ENCODE measurements at regions not wholly inside any gene's neighbourhood (a gene's known extent, or its start where the extent isn't known, plus 50 kb on each side); places are given as distances from the start of the nearest gene placed in this dataset.

DNA sequence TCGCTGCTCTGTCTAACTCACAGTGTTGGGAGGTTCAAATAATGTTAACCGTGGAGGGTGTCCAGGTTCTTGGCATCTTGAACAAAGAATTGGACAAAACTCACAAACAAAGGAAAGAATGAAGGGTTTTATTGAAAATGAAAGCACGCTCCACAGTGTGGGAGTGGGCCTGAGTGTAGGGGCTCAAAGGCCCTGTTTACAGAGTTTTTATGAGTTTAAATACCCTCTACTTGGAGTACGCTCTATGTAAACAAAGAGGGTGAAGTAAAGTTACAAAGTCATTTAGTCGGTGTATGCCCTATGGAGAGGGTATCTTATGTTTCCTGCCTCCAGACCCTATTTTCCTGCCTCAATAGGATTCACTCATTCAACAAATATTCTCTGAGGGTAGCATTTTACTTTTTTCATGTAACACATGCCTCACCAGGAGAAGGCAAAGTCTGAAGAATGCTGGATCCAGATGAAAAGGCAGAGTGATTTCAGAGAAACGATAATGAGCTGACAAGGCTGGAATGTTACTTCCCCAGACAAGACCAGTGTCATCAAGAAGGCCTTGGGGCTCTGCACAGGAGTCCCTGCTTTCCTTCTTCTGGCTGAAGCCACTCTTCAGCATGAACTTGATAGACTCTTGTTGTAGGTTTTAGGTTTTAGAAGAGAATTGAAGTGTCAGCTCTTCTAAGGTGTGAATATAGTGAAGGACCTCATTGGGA lies 163.6 kb downstream of the FAM43A start:
- DNase-seq (ENCODE audit: insufficient read length, low spot score) = no peak
- TF ChIP-seq POLR2A (IDR thresholded peaks at IDR 0.05; ENCODE audit: low read depth, low read length) = no peak
- FAIRE-seq = no peak

DNA sequence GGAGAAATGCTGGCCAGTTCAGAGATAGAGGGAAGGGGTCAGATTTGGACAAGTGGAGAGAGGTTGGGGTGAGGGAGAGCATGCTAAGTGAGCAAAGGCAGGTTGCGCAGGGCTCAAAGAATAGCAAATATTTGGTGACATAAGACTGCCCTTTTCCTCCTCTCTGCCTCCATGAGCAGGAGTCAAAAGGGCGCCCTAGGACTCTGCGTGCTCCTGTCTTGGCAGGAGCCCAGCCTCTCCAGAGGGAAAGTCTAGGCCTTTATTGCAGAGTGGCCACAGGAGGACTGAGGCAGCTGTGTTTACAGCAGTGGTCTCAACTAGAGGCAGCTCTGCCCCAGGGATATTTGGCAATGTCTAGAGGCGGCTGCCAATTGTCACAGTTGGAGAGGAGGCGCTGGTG lies 165.6 kb downstream of the FAM43A start:
- no peak for TF ChIP-seq POLR2A (IDR thresholded peaks at IDR 0.05; ENCODE audit: low read depth, low read length)
- DNase-seq (ENCODE audit: insufficient read length, low spot score) = no peak

DNA sequence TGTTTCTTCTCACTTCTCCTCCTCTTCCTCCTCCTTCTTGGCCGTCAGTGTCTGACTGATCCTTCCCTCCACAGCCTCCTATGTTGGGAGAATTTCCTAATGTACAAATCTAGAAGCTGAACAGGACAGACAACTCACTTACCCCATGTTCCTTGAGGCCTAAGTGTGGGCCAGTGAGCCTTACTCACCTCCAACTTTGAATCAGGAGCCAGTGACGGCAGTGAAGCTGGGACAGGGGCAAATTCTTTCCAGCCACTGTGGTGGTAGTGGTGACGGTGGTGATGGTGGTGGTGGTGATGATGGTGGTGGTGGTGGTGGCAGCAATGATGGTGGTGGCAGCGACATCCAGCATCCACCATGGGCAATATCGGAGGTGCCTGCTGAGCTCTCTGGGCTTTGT lies 166.3 kb downstream of the FAM43A start:
- DNase-seq (ENCODE audit: insufficient read length, low spot score) = no peak
- TF ChIP-seq POLR2A (IDR thresholded peaks at IDR 0.05; ENCODE audit: low read depth, low read length) = no peak
- no peak for FAIRE-seq

More for the DNA sequence above, 165.6 kb downstream of the FAM43A start:
- FAIRE-seq = no peak

DNA sequence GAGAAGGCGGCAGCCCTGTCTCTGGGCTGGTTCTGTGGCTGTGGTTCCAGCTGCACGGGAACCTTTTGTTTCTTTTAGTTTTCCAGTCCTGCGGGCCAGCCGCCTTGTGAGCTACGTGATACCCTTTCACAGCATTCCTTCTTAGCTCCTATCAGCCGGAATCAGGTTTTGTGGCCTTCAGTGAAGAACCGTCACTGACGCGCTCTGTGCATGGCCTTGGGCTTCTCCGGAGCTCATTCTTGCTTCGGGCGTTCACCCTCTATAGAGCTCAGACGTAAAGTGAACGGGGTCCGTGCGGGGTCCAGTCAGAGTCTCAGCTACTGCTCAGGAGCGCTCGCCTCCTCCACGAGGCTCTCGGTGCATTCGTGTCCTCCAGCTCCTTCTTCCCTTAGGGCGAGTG lies 166.7 kb downstream of the FAM43A start:
- DNase-seq (ENCODE audit: insufficient read length, low spot score) (no peak), FAIRE-seq (no peak)
- no peak for TF ChIP-seq POLR2A (IDR thresholded peaks at IDR 0.05; ENCODE audit: low read depth, low read length)

DNA sequence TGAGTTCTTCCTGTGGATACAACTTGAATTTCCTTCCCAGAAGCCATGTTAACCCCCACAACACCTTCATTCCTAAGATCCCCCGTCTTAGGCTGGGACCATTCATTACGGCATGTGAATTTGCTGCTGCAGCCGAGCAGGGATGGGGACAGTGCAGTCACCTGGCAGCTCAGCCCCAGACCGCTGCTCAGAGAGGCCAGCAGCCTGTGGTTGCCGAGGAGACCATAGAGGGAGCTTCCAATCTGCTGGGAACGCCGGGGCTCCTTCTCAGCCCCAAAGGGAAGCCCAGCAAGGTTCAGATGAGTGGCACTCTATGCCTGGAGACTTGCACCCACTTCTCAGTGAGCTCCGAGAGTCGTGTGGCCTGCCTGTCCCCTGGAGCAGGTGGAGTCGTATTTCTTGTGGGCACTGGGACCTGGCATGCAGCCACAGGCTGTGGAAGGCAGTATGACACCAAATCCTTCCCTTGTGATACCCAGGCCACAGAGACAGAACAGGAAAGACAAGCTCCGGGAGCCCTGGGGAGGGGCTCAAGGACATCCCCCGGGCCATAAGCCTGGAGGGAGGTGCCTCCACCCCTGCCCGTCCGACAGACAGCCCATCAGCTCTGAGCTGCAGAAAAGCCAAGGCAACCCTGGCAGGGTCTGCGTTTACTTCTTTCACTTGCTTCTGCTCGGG lies 167.3 kb downstream of the FAM43A start:
- FAIRE-seq (no peak), DNase-seq (ENCODE audit: insufficient read length, low spot score) (no peak)
- no peak for TF ChIP-seq POLR2A (IDR thresholded peaks at IDR 0.05; ENCODE audit: low read depth, low read length)

DNA sequence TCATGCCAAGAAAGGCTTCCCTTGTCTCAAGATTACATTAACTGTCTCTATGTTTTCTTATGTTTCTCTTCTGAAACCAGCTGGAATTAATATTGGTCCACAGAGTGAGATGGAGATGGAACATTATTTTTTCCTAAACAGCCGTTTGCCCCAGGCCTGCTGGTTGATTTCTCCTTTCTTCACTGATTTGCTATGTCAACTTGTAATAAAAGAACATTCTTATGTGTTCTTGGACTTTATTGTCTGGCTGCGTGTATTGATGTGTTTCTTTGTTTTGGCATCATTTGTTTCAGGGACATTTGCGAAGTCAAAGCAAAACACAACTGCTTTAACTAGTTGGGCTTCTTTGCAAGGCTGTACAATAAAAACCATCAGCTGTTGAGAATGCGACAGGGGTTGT lies 168.5 kb downstream of the FAM43A start:
- TF ChIP-seq POLR2A (IDR thresholded peaks at IDR 0.05; ENCODE audit: low read depth, low read length) = no peak
- DNase-seq (ENCODE audit: insufficient read length, low spot score) (no peak), FAIRE-seq (no peak)

DNA sequence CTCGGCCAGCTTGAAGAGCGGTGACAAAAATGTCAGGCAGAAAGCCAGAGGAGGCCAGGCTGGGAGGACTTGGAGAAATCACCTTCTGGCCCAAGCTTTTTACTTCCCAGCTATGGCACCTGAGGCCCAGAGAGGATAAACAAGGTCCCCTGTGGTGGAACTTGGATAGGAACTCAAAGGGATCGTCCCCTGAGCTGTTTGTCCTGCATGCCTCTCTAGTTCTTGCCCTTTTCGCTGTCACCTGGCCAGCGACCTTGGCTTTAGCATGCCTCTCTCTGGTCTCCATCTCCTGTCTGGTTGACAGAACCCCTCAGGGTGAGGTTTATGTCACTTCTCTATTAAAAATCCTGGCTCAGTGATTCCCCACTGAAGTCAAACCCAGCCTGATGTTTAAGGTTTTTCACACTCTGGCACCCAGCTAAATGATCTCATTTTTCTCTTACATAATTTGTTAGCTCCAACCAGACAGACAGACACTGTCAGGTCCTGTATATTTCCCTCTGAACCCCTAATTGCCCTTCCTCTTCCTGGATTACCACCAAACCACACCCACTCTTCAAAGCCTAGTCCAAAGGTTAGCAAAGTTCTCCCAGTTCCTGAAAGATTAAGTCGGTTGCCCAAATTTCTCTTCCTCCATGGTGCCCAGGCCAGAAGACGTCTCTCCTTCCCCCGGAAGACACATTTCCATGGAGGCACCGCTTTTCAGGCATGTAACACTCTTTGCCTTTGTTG lies 169.1 kb downstream of the FAM43A start:
- no peak for DNase-seq (ENCODE audit: insufficient read length, low spot score)
- FAIRE-seq = no peak

DNA sequence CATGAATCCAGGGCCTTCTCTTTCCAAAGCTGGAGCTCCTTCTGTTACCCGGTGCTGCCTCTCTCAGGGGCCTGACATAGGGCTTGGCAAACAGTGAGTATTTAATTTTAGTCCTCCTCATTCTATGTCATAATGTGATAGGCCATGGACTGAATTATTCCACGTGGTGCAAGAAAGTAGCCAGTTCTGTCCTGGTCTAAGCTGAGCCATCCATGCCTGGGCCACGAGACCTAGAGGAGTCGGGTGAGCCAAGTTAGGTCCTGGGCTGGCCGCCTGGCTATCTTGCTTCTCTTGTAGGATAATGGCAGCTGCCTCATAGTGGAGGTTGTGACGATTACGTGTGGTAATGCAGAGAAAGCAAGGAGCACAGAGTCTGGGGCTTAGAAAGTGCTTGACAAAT lies 170.6 kb downstream of the FAM43A start:
- no peak for FAIRE-seq
- no peak for DNase-seq (ENCODE audit: insufficient read length, low spot score)
- TF ChIP-seq POLR2A (IDR thresholded peaks at IDR 0.05; ENCODE audit: low read depth, low read length) = no peak

More for the DNA sequence above, 169.1 kb downstream of the FAM43A start:
- no peak for TF ChIP-seq POLR2A (IDR thresholded peaks at IDR 0.05; ENCODE audit: low read depth, low read length)

DNA sequence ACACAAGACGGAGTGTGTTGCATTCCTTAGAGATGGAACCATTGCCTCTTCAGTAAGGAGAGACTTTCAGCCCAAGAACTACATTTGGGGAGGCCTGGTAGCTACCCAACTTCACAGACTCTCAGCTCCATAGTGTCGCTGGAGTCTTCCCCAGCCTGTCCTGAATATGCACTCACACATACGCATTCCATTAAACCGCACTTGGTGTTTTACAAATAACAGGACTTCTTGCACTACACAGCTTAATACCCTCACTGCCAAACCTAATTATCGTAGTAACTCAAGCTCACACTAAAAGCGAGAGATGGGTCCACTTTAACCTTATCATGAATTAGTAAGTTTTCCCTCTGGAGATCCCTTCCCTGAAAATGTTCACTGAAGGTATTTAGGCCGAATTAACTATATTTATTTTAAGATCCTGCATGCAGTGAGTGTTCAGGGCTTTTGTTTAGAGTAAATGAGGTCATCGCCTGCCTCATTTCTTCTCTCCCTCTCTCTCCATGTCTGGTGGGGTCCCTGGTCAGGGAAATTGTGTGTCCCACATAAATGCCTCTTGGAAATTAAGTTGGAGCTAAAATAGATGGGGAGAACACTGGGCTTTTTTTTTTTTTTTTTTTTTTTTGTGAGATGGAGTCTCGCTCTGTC lies 171.9 kb downstream of the FAM43A start:
- TF ChIP-seq POLR2A (IDR thresholded peaks at IDR 0.05; ENCODE audit: low read depth, low read length) = no peak
- DNase-seq (ENCODE audit: insufficient read length, low spot score) (no peak), FAIRE-seq (no peak)

DNA sequence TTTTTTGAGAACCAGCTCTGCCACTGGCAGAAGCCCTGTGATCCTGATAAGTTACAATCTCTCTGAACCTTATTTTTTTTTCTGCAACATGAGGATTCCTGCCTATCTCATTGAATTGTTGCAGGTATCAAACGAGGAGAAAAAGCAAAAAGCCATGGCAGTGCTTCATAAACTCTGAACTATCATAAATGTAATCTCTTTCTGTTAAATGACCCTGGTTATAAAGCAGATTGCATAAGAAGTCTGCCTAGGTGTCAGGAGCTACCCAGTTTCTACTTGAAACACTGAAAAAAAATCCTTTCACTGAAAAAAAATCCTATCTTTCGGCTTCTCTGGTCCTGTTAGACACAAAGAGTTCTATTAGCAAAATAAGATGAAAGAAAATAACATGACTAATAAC lies 172.7 kb downstream of the FAM43A start:
- FAIRE-seq (no peak), DNase-seq (ENCODE audit: insufficient read length, low spot score) (no peak)
- no peak for TF ChIP-seq POLR2A (IDR thresholded peaks at IDR 0.05; ENCODE audit: low read depth, low read length)

DNA sequence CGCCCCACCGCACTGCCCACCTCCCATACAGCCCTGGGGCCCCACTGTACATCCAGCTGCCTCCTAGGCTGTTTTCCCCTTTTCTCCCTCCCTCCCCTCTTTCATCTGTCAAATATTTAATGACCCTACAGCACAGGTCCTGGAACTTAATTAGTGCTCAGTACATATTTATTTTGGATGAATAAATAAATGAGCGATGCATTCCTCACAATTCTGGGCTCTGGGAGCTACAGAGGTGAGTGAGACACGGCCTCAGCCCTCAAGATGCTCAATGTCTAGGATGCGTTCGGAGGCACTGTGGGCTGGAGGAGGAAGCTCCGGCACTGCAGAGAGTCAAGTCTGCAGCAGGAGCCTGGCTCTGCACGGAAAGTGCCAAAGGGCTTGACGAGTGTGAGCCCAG lies 175.0 kb downstream of the FAM43A start:
- FAIRE-seq = no peak
- no peak for TF ChIP-seq POLR2A (IDR thresholded peaks at IDR 0.05; ENCODE audit: low read depth, low read length)
- no peak for DNase-seq (ENCODE audit: insufficient read length, low spot score)

DNA sequence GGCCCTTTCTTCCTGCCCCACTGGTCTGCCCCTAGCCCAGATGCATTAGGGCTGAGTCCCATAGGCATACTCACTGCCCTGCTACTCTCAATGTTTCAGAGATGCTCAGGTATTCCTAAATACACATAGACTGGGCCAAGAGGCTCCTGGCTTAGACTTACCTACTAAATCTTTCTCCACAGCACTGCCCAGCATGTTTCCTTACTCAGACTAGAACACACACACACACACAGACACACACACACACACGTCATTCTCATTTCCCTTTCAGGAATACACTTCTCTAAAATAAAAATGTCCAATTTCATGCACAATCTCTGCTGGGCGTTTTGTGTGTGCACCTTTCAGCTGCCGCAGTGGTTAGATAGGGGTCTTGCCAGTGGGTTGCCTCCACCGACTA lies 175.7 kb downstream of the FAM43A start:
- no peak for TF ChIP-seq POLR2A (IDR thresholded peaks at IDR 0.05; ENCODE audit: low read depth, low read length)
- FAIRE-seq (no peak), DNase-seq (ENCODE audit: insufficient read length, low spot score) (no peak)

DNA sequence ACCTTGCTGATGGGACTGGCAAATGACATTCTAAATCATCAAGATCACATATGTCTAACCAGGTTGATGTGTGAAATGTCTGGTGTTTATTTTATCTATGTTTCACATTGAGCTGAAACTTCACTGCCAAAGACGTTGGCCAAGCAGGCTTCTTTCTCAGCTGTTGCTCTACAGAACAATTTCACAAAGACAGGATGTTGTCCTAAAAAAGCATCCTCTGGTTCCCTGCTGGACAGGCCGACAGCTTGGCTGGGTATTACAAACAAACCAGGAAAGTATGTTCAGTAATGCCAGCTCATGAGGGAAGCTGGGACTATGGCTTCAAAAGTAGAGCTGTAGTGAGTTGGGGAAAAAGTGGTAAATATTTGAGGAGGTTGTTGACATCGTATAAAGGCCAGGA lies 179.4 kb downstream of the FAM43A start:
- no peak for TF ChIP-seq POLR2A (IDR thresholded peaks at IDR 0.05; ENCODE audit: low read depth, low read length)
- DNase-seq (ENCODE audit: insufficient read length, low spot score) = no peak
- FAIRE-seq = no peak

DNA sequence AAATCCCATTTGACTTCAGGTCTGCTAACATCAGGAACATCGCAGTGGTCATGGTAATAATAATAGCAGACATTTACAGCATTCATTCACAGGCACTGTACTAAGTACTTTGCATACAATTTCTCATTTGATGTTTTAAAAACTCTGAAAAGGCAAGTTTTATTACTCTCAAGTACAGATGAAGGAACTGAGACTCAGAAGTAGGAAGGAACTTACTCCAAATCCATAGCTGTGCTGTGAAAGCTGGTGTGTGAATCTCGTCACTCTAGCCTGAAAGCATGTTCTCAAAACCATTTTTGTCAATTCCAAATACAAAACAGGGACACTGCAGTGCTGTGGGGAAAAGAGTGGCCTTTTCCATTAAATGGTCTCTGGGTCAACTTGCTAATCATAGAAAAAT lies 179.9 kb downstream of the FAM43A start:
- TF ChIP-seq POLR2A (IDR thresholded peaks at IDR 0.05; ENCODE audit: low read depth, low read length) = no peak
- DNase-seq (ENCODE audit: insufficient read length, low spot score) (no peak), FAIRE-seq (no peak)
